Kidney epithelial cell (primary cell): ENCODE measurements at regions not wholly inside any gene's neighbourhood (a gene's known extent, or its start where the extent isn't known, plus 50 kb on each side); places are given as distances from the start of the nearest gene placed in this dataset.

Experiments
- DNase-seq: peaks from one replicate; pipeline ENCODE4 v3.0.0-alpha.2; 2010; ENCODE audit warnings: low read depth
- H3K27me3 ChIP-seq: 2 replicates; pipeline ENCODE4 v1.6.0; 2011; ENCODE audit warnings: low read length; ENCODE audit not compliant: control insufficient read depth, insufficient read depth
- H3K36me3 ChIP-seq: 2 replicates; pipeline ENCODE4 v1.5.1; 2011; ENCODE audit warnings: low read length; ENCODE audit not compliant: control insufficient read depth, insufficient read depth
- H3K4me3 ChIP-seq: 2 replicates; pipeline ENCODE4 v1.5.1; 2011; ENCODE audit warnings: low read depth, mild to moderate bottlenecking, control low read depth, low read length
- TF ChIP-seq, protein P1 (sequence below): IDR thresholded peaks from 2 replicates; pipeline ENCODE4 v1.5.1; 2011; ENCODE audit warnings: mild to moderate bottlenecking, moderate library complexity, low read length, control low read depth, inconsistent platforms; ENCODE audit not compliant: insufficient read depth, poor library complexity, severe bottlenecking

DNA sequence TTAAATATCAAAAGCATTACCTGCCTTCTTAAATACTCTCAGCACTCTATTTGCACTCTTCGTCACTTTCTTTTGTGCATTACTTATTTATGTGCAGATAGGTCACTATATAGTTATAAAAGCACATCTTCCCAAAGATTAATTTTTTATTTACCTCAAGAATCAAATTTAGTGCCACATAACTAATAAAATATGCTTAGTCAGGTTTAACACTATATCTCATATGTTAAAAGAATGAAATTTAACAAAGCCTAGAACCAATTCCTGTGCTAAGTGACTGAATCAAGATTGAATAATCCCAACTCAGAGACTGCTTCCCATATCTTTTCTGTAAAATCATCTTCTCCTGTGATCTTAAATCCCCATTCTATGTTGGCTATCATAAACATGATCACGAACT is 957.5 kb upstream of the NXPH2 start:
- TF ChIP-seq, protein P1, sequence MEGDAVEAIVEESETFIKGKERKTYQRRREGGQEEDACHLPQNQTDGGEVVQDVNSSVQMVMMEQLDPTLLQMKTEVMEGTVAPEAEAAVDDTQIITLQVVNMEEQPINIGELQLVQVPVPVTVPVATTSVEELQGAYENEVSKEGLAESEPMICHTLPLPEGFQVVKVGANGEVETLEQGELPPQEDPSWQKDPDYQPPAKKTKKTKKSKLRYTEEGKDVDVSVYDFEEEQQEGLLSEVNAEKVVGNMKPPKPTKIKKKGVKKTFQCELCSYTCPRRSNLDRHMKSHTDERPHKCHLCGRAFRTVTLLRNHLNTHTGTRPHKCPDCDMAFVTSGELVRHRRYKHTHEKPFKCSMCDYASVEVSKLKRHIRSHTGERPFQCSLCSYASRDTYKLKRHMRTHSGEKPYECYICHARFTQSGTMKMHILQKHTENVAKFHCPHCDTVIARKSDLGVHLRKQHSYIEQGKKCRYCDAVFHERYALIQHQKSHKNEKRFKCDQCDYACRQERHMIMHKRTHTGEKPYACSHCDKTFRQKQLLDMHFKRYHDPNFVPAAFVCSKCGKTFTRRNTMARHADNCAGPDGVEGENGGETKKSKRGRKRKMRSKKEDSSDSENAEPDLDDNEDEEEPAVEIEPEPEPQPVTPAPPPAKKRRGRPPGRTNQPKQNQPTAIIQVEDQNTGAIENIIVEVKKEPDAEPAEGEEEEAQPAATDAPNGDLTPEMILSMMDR: no peak
- Histone ChIP-seq H3K27me3 (no peaks in the 10 kb centered on the region), H3K36me3 (no peaks in the 10 kb centered on the region), H3K4me3 (no peak overlapping the region)
- no peak for DNase-seq

DNA sequence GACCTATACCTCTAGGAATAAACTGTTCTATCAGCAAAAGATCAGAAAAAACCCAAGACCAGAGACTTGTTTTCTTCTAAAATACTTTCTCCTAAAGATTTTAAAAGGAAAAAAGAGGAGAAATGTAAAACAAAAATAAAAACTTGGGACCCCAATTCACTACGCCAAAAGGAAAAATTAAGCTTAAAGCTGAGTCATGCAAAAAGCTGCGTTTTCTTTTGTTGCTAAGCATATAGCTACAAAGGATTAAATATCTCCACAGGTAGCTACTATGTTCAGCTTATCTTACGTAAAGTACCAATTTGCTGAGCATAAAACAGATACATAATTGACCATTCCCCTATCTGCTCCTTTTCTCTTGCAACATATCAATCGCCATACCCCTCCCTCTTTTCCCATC is 950.0 kb upstream of the NXPH2 start:
- TF ChIP-seq, protein P1: no peak
- no peaks in the 10 kb centered on the region for H3K27me3 ChIP-seq
- H3K4me3 ChIP-seq: no peak overlapping the region
- H3K36me3 ChIP-seq: no peaks in the 10 kb centered on the region
- DNase-seq: no peak

DNA sequence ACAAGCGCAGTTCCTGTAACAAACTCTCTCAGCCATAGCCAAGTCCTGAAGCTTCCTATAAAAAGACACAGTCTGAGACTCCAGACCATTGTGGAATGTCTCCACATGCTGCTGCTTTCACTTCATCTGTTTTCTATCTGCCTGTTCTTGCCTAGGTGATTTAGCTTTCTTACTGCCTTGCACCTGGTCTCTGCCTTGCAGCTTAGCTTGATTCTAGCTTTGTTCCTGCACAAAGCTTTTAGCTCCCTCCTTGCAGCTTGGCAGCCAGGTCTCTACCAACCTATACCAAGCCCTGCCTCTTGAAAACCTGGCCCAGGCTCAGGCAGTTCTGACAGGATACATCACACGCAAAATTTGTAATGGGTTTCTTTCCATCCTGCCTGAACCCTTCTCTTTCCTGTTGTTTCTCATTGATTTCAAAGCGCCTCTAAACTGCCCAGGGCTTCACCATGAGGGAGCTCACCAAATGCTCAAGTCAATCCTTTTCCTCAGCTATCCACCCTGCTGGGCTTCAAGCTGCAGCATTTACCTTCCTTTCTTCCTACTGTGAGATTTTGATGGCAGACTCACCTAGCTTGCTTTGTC is 941.3 kb upstream of the NXPH2 start:
- no peaks in the 10 kb centered on the region for H3K36me3 ChIP-seq

DNA sequence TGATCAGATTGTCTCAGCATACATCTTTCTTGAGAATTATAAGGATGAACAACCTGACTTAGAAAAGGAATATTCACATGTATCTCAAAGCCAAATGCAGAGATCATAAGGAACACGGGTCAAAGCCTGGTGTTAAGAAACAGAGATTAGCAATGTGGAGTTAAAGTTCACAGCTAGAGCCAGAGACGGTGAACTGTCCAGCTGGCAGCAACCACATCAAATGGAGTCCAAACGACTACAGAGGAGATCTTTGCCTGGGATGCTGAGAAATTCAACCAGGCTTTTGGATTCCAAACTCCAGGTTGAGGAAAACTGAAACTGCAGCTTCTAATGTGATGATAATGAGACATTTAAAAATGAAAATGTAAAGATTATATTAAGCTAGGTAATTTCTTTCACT is 939.9 kb upstream of the NXPH2 start:
- no peaks in the 10 kb centered on the region for H3K36me3 ChIP-seq
- DNase-seq: no peak
- TF ChIP-seq, protein P1: no peak

More for the DNA sequence above, 941.3 kb upstream of the NXPH2 start:
- Histone ChIP-seq H3K27me3 (no peaks in the 10 kb centered on the region), H3K4me3 (no peak overlapping the region)
- TF ChIP-seq, protein P1: no peak
- DNase-seq: no peak

DNA sequence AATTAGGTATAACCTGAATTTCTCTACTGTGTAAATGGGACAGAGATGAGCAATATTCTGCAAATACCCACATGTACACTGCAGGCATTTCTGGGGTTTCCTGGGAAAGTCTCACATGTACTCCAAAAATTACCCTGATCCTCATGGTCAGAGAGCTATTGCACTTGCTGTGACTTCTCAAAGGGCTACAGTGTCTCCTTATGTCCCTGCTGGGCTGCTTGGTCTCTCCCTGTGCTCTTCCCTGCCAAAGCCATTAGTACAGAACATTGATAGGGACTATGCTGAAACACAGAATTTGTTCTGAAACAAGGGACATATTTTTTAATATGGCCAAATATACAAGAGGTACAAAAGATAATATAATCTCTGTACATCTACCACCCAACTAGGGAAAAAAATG is 924.4 kb upstream of the NXPH2 start:
- Histone ChIP-seq H3K4me3 (no peak overlapping the region), H3K36me3 (no peaks in the 10 kb centered on the region), H3K27me3 (no peaks in the 10 kb centered on the region)
- TF ChIP-seq, protein P1: no peak
- no peak for DNase-seq

More for the DNA sequence above, 939.9 kb upstream of the NXPH2 start:
- Histone ChIP-seq H3K27me3 (no peaks in the 10 kb centered on the region), H3K4me3 (no peak overlapping the region)

DNA sequence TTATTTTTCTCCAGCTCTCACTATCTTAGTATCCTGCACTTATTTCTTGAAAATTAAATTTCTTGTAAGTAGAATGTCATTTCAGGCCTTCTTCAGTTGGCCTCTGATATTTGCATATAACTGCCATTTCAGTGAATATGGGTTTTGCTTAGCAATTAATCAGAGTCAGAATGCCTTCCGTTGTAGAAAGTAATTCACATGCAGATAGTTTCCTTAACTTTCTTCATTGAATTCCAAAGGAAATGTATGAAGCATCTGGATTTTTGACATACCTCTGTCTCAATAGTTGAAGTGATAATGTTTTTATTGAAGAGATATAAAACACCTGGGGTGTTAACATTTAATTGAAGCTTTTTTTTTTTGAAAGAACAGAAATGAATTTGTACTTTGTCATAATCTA is 914.1 kb upstream of the NXPH2 start:
- H3K36me3 ChIP-seq: no peaks in the 10 kb centered on the region
- DNase-seq: no peak
- H3K4me3 ChIP-seq: no peak overlapping the region
- no peaks in the 10 kb centered on the region for H3K27me3 ChIP-seq
- TF ChIP-seq, protein P1: no peak
